Ishikawa (cell line): ENCODE measurements at regions not wholly inside any gene's neighbourhood (a gene's known extent, or its start where the extent isn't known, plus 50 kb on each side); places are given as distances from the start of the nearest gene placed in this dataset.

Source experiments
- CEBPB ChIP-seq: IDR thresholded peaks from 2 replicates; pipeline ENCODE4 v1.6.1; 2012
- CREB1 ChIP-seq: IDR thresholded peaks from 2 replicates; pipeline ENCODE4 v1.6.1; 2012; ENCODE audit warnings: low read depth
- EGR1 ChIP-seq: IDR thresholded peaks from 2 replicates; pipeline ENCODE4 v1.6.1; 2012
- EP300 ChIP-seq: IDR thresholded peaks from 2 replicates; pipeline ENCODE4 v1.6.1; 2012; ENCODE audit warnings: borderline replicate concordance
- FOXM1 ChIP-seq: IDR thresholded peaks from 2 replicates; pipeline ENCODE4 v1.6.1; 2012; ENCODE audit warnings: low read depth, borderline replicate concordance
- NFIC ChIP-seq: IDR thresholded peaks from 2 replicates; pipeline ENCODE4 v1.6.1; 2012
- RAD21 ChIP-seq: IDR thresholded peaks from 2 replicates; pipeline ENCODE4 v1.6.1; 2012; ENCODE audit warnings: low read depth
- REST ChIP-seq: IDR thresholded peaks from 2 replicates; pipeline ENCODE4 v1.6.1; 2012; ENCODE audit warnings: low read depth, mild to moderate bottlenecking
- TAF1 ChIP-seq: IDR thresholded peaks from 2 replicates; pipeline ENCODE4 v1.6.1; 2012; ENCODE audit warnings: low read depth, mild to moderate bottlenecking
- TCF12 ChIP-seq: IDR thresholded peaks from 2 replicates; pipeline ENCODE4 v1.6.1; 2012; ENCODE audit warnings: low read depth
- TEAD4 ChIP-seq: IDR thresholded peaks from 2 replicates; pipeline ENCODE4 v1.6.1; 2012
- USF1 ChIP-seq: IDR thresholded peaks from 2 replicates; pipeline ENCODE4 v1.6.1; 2012
- YY1 ChIP-seq: IDR thresholded peaks from 2 replicates; pipeline ENCODE4 v1.6.1; 2012; ENCODE audit warnings: low read depth
- ZBTB7A ChIP-seq: IDR thresholded peaks from 2 replicates; pipeline ENCODE4 v1.6.1; 2012; ENCODE audit warnings: low read depth
- TF ChIP-seq, protein P1 (sequence below): IDR thresholded peaks from 2 replicates; pipeline ENCODE4 v1.6.1; 2012

- TF ChIP-seq EP300 (no peak), USF1 (no peak), CREB1 (no peak)
These were observed 95.6 kb upstream of the FOXP4 start for GRCh38 chr6:41450581-41450980.

DNA sequence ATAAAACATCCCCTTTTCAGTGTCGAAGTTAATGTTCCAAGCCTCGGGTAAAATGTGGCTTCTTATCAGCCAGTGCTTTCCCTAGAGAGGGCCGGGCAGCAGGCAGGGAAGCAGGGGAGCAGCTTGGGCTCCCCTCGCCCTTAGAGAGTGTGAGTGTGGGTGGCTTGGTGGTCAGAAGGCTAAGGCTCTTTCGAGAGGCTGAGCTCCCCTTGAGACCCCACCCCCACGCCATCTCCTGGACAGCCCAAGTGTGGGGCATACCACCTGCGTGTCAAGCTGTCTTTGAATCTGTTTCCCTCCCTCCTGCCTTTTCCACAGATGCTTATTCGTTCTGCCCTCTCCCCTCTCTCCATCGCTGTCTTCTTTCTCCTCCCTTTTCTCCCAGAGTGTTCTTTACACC is 95.1 kb upstream of the FOXP4 start:
- TF ChIP-seq EP300: no peak
- no peak for TF ChIP-seq NFIC
- TF ChIP-seq CREB1: no peak
- TF ChIP-seq CEBPB: no peak
- no peak for TF ChIP-seq ZBTB7A
- TF ChIP-seq RAD21: no peak
- TF ChIP-seq, protein P1, sequence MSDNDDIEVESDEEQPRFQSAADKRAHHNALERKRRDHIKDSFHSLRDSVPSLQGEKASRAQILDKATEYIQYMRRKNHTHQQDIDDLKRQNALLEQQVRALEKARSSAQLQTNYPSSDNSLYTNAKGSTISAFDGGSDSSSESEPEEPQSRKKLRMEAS: no peak
- no peak for TF ChIP-seq TEAD4
- no peak for TF ChIP-seq REST
- no peak for TF ChIP-seq FOXM1
- no peak for TF ChIP-seq EGR1
- no peak for TF ChIP-seq TAF1
- no peak for TF ChIP-seq TCF12
- TF ChIP-seq YY1: no peak
- no peak for TF ChIP-seq USF1

DNA sequence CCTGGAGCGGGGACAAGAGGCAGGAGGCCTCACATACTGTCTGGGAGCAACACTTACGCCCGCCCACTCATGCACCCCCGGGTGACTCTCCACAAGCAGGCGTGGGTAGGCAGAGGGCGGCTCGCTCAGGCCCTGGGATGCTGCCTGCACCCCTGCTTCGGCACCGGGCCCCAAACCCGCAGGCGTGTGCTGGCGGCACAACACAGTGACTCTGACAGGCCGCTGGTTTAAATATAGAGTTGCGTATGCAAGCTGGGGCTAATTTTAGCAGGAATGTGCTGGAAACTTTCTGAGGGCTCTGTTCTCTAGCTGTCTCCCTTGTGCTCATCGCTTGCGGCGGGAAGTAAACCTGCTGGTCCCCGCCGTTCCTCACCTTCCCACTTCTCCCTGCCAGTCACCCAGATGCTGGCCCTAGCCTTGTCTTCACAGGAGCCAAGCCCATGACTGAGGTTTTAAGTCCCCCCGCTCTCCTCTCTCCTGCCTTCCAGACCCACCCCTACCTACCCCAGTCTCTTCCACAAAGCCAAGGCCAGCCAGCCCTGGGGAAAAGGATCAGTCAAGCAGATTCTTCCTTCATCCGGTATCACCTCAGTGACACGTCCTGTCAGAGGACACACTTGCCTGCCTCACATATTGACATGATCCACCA is 94.5 kb upstream of the FOXP4 start:
- TF ChIP-seq ZBTB7A (no peak), TAF1 (no peak), YY1 (no peak), FOXM1 (no peak), NFIC (no peak), REST (no peak), TCF12 (no peak), USF1 (no peak), EGR1 (no peak)
- TF ChIP-seq, protein P1: no peak

DNA sequence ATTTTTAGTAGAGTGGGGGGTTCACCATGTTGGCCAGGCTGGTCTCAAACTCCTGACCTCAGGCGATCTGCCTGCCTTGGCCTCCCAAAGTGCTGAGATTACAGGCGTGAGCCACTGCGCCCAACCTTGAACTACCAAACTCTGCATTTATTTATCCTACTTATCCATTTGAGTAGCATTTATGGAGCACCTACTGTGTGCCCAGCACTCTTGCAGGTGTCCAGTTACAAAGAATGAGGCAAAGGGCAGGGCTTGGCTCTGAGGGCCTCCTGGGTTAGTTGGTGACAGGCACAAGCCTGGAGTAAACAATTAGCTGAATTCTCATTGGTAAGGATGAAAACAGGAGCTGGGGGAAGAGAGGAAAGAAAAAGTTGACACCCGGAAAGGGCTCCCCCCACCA is 93.4 kb upstream of the FOXP4 start:
- no peak for TF ChIP-seq ZBTB7A
- TF ChIP-seq EP300: no peak
- no peak for TF ChIP-seq NFIC
- no peak for TF ChIP-seq CEBPB
- no peak for TF ChIP-seq TCF12
- no peak for TF ChIP-seq TEAD4

- TF ChIP-seq EP300: no peak
- TF ChIP-seq USF1: no peak
- no peak for TF ChIP-seq CEBPB
- no peak for TF ChIP-seq YY1
- no peak for TF ChIP-seq NFIC
- TF ChIP-seq FOXM1: no peak
These were observed 92.9 kb upstream of the FOXP4 start for GRCh38 chr6:41453244-41453643.

DNA sequence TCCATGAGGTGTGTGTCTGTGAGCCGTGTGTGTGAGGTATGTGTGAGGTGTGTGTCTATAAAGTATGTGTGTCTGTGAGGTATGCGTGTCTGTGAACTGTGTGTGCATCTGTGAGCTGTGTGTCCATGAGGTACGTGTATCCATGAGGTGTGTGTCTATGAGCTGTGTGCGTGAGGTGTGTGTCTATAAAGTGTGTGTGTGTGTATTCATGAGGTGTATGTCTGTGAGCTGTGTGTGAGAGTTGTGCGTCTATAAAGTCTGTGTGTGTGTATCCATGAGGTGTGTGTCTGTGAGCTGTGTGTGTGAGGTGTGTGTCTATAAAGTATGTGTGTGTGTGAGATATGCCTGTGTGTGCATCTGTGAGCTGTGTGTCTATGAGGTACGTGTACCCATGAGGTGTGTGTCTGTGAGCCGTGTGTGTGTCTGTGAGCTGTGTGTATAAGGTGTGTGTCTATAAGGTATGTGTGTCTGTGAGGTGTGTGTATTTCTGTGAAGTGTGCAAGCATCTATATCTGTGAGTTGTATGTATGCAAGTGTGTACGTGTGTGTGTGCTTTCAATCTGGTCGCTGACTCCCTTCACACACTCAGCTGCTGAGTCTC is 91.9 kb upstream of the FOXP4 start:
- TF ChIP-seq EP300 (no peak), REST (no peak), TAF1 (no peak), CEBPB (no peak), EGR1 (no peak), ZBTB7A (no peak), YY1 (no peak), TEAD4 (no peak), CREB1 (no peak), RAD21 (no peak), TCF12 (no peak), NFIC (no peak), FOXM1 (no peak)
- TF ChIP-seq, protein P1: no peak
